ENCODE measurements at regions not wholly inside any gene's neighbourhood (a gene's known extent, or its start where the extent isn't known, plus 50 kb on each side); places are given as distances from the start of the nearest gene placed in this dataset.

GRCh38 chr11:33585586-33586209 is 114.9 kb downstream of the C11orf91 start:
- H3K27ac ChIP-seq (ENCODE audit: low read depth, low read length), result no peak overlapping the region
- H3K4me1 ChIP-seq (ENCODE audit: control insufficient read depth, insufficient read depth, low read length), result peaks cover 4% of the 10 kb centered on the region; the same call in 1 of the 2 replicates
- no peaks in the 10 kb centered on the region for H3K36me3 ChIP-seq (ENCODE audit: control insufficient read depth, insufficient read depth, low read length)
- no peaks in the 10 kb centered on the region for H3K9me3 ChIP-seq (ENCODE audit: control insufficient read depth, insufficient read depth, low read depth, low read length)
- no peak overlapping the region for H3K4me3 ChIP-seq (ENCODE audit: low read depth, low read length)
- no peak overlapping the region for H3K9ac ChIP-seq (ENCODE audit: low read length)
- no peaks in the 10 kb centered on the region for H3K27me3 ChIP-seq (ENCODE audit: control insufficient read depth, insufficient read depth, low read length)

- Histone ChIP-seq H3K9me3 (ENCODE audit: control insufficient read depth, insufficient read depth, low read depth, low read length) (no peaks in the 10 kb centered on the region), H3K27ac (ENCODE audit: low read depth, low read length) (no peak overlapping the region), H3K27me3 (ENCODE audit: control insufficient read depth, insufficient read depth, low read length) (no peaks in the 10 kb centered on the region), H3K4me1 (ENCODE audit: control insufficient read depth, insufficient read depth, low read length) (peaks cover 4% of the 10 kb centered on the region; the same call in 1 of the 2 replicates), H3K4me3 (ENCODE audit: low read depth, low read length) (no peak overlapping the region), H3K36me3 (ENCODE audit: control insufficient read depth, insufficient read depth, low read length) (no peaks in the 10 kb centered on the region), H3K9ac (ENCODE audit: low read length) (no peak overlapping the region)
Observed at GRCh38 chr11:33582636-33583325, 117.8 kb downstream of the C11orf91 start.

- Histone ChIP-seq H3K4me3 (ENCODE audit: low read depth, low read length) (no peak overlapping the region), H3K27me3 (ENCODE audit: control insufficient read depth, insufficient read depth, low read length) (no peaks in the 10 kb centered on the region), H3K9me3 (ENCODE audit: control insufficient read depth, insufficient read depth, low read depth, low read length) (no peaks in the 10 kb centered on the region), H3K9ac (ENCODE audit: low read length) (no peak overlapping the region), H3K4me1 (ENCODE audit: control insufficient read depth, insufficient read depth, low read length) (no peaks in the 10 kb centered on the region), H3K27ac (ENCODE audit: low read depth, low read length) (no peak overlapping the region), H3K36me3 (ENCODE audit: control insufficient read depth, insufficient read depth, low read length) (no peaks in the 10 kb centered on the region)
Observed at GRCh38 chr11:33579101-33579500, 121.5 kb downstream of the C11orf91 start.

- Histone ChIP-seq H3K4me1 (ENCODE audit: control insufficient read depth, insufficient read depth, low read length) (no peaks in the 10 kb centered on the region), H3K4me3 (ENCODE audit: low read depth, low read length) (no peak overlapping the region), H3K9me3 (ENCODE audit: control insufficient read depth, insufficient read depth, low read depth, low read length) (peaks cover 4% of the 10 kb centered on the region), H3K36me3 (ENCODE audit: control insufficient read depth, insufficient read depth, low read length) (no peaks in the 10 kb centered on the region), H3K27me3 (ENCODE audit: control insufficient read depth, insufficient read depth, low read length) (no peaks in the 10 kb centered on the region), H3K27ac (ENCODE audit: low read depth, low read length) (no peak overlapping the region), H3K9ac (ENCODE audit: low read length) (no peak overlapping the region)
Observed at GRCh38 chr11:33577204-33577603, 123.4 kb downstream of the C11orf91 start.

GRCh38 chr11:33575311-33575710 is 125.3 kb downstream of the C11orf91 start:
- H3K4me1 ChIP-seq (ENCODE audit: control insufficient read depth, insufficient read depth, low read length), result no peaks in the 10 kb centered on the region
- no peaks in the 10 kb centered on the region for H3K27me3 ChIP-seq (ENCODE audit: control insufficient read depth, insufficient read depth, low read length)
- no peaks in the 10 kb centered on the region for H3K36me3 ChIP-seq (ENCODE audit: control insufficient read depth, insufficient read depth, low read length)
- peaks cover 6% of the 10 kb centered on the region for H3K9me3 ChIP-seq (ENCODE audit: control insufficient read depth, insufficient read depth, low read depth, low read length)
- no peak overlapping the region for H3K9ac ChIP-seq (ENCODE audit: low read length)
- H3K4me3 ChIP-seq (ENCODE audit: low read depth, low read length), result no peak overlapping the region
- no peak overlapping the region for H3K27ac ChIP-seq (ENCODE audit: low read depth, low read length)

GRCh38 chr11:33574331-33574730 is 126.3 kb downstream of the C11orf91 start:
- H3K4me3 ChIP-seq (ENCODE audit: low read depth, low read length), result no peak overlapping the region
- no peak overlapping the region for H3K27ac ChIP-seq (ENCODE audit: low read depth, low read length)
- no peak overlapping the region for H3K9ac ChIP-seq (ENCODE audit: low read length)
- H3K36me3 ChIP-seq (ENCODE audit: control insufficient read depth, insufficient read depth, low read length), result no peaks in the 10 kb centered on the region
- H3K9me3 ChIP-seq (ENCODE audit: control insufficient read depth, insufficient read depth, low read depth, low read length), result peaks cover 6% of the 10 kb centered on the region
- H3K27me3 ChIP-seq (ENCODE audit: control insufficient read depth, insufficient read depth, low read length), result no peaks in the 10 kb centered on the region
- H3K4me1 ChIP-seq (ENCODE audit: control insufficient read depth, insufficient read depth, low read length), result peaks cover 3% of the 10 kb centered on the region; the same call in 1 of the 2 replicates

GRCh38 chr11:33569333-33569732 is 131.3 kb downstream of the C11orf91 start:
- no peak overlapping the region for H3K9ac ChIP-seq (ENCODE audit: low read length)
- H3K4me1 ChIP-seq (ENCODE audit: control insufficient read depth, insufficient read depth, low read length), result peaks cover 14% of the 10 kb centered on the region
- H3K27me3 ChIP-seq (ENCODE audit: control insufficient read depth, insufficient read depth, low read length), result no peaks in the 10 kb centered on the region
- H3K9me3 ChIP-seq (ENCODE audit: control insufficient read depth, insufficient read depth, low read depth, low read length), result peaks cover 6% of the 10 kb centered on the region
- no peak overlapping the region for H3K4me3 ChIP-seq (ENCODE audit: low read depth, low read length)
- H3K27ac ChIP-seq (ENCODE audit: low read depth, low read length), result no peak overlapping the region
- no peaks in the 10 kb centered on the region for H3K36me3 ChIP-seq (ENCODE audit: control insufficient read depth, insufficient read depth, low read length)

GRCh38 chr11:33567004-33567403 is 133.6 kb downstream of the C11orf91 start:
- Histone ChIP-seq H3K27ac (ENCODE audit: low read depth, low read length) (no peak overlapping the region), H3K4me3 (ENCODE audit: low read depth, low read length) (no peak overlapping the region), H3K9me3 (ENCODE audit: control insufficient read depth, insufficient read depth, low read depth, low read length) (peaks cover 2% of the 10 kb centered on the region; the same call in 1 of the 2 replicates), H3K27me3 (ENCODE audit: control insufficient read depth, insufficient read depth, low read length) (no peaks in the 10 kb centered on the region), H3K9ac (ENCODE audit: low read length) (no peak overlapping the region), H3K4me1 (ENCODE audit: control insufficient read depth, insufficient read depth, low read length) (peaks cover 14% of the 10 kb centered on the region), H3K36me3 (ENCODE audit: control insufficient read depth, insufficient read depth, low read length) (no peaks in the 10 kb centered on the region)

GRCh38 chr11:33564856-33565453 is 135.7 kb downstream of the C11orf91 start:
- Histone ChIP-seq H3K27me3 (ENCODE audit: control insufficient read depth, insufficient read depth, low read length) (no peaks in the 10 kb centered on the region), H3K4me1 (ENCODE audit: control insufficient read depth, insufficient read depth, low read length) (peaks cover 14% of the 10 kb centered on the region), H3K36me3 (ENCODE audit: control insufficient read depth, insufficient read depth, low read length) (no peaks in the 10 kb centered on the region), H3K9me3 (ENCODE audit: control insufficient read depth, insufficient read depth, low read depth, low read length) (no peaks in the 10 kb centered on the region; the same call in 1 of the 2 replicates), H3K27ac (ENCODE audit: low read depth, low read length) (no peak overlapping the region), H3K9ac (ENCODE audit: low read length) (no peak overlapping the region), H3K4me3 (ENCODE audit: low read depth, low read length) (no peak overlapping the region)

- Histone ChIP-seq H3K4me1 (ENCODE audit: control insufficient read depth, insufficient read depth, low read length) (peaks cover 7% of the 10 kb centered on the region; the same call in 1 of the 2 replicates), H3K9me3 (ENCODE audit: control insufficient read depth, insufficient read depth, low read depth, low read length) (no peaks in the 10 kb centered on the region), H3K36me3 (ENCODE audit: control insufficient read depth, insufficient read depth, low read length) (no peaks in the 10 kb centered on the region), H3K27me3 (ENCODE audit: control insufficient read depth, insufficient read depth, low read length) (no peaks in the 10 kb centered on the region), H3K4me3 (ENCODE audit: low read depth, low read length) (no peak overlapping the region), H3K27ac (ENCODE audit: low read depth, low read length) (no peak overlapping the region), H3K9ac (ENCODE audit: low read length) (no peak overlapping the region)
Observed at GRCh38 chr11:33560729-33561128, 139.9 kb downstream of the C11orf91 start.

GRCh38 chr11:33559567-33559966 is 141.1 kb downstream of the C11orf91 start:
- H3K27ac ChIP-seq (ENCODE audit: low read depth, low read length), result no peak overlapping the region
- no peaks in the 10 kb centered on the region for H3K4me1 ChIP-seq (ENCODE audit: control insufficient read depth, insufficient read depth, low read length)
- no peaks in the 10 kb centered on the region for H3K9me3 ChIP-seq (ENCODE audit: control insufficient read depth, insufficient read depth, low read depth, low read length)
- no peak overlapping the region for H3K4me3 ChIP-seq (ENCODE audit: low read depth, low read length)
- H3K36me3 ChIP-seq (ENCODE audit: control insufficient read depth, insufficient read depth, low read length), result no peaks in the 10 kb centered on the region
- H3K27me3 ChIP-seq (ENCODE audit: control insufficient read depth, insufficient read depth, low read length), result no peaks in the 10 kb centered on the region
- H3K9ac ChIP-seq (ENCODE audit: low read length), result no peak overlapping the region

Data from HUES6 (cell line).